ENCODE measurements at regions not wholly inside any gene's neighbourhood (a gene's known extent, or its start where the extent isn't known, plus 50 kb on each side); places are given as distances from the start of the nearest gene placed in this dataset.
"Not testable (repeated sequence)": the region's sequence is repeated elsewhere in the genome, so short reads cannot be mapped to it uniquely, and the experiment has no call there.

GRCh38 chr6:26957399-26958127, 289.9 kb upstream of the PRSS16 start:
- not testable (repeated sequence) for DNase-seq

- DNase-seq, result not testable (repeated sequence)
Observed at GRCh38 chr6:26961236-26961635, 286.3 kb upstream of the PRSS16 start.

- DNase-seq, result no peak
Observed at GRCh38 chr6:27002447-27002846, 245.1 kb upstream of the PRSS16 start.

GRCh38 chr6:27007020-27007419, 240.5 kb upstream of the PRSS16 start:
- no peak for DNase-seq

- not testable (repeated sequence) for DNase-seq
Observed at GRCh38 chr6:27008613-27009012, 238.9 kb upstream of the PRSS16 start.

GRCh38 chr6:27014053-27014452, 233.4 kb upstream of the PRSS16 start:
- not testable (repeated sequence) for DNase-seq

GRCh38 chr6:27016689-27017088, 230.8 kb upstream of the PRSS16 start:
- DNase-seq, result no peak

- DNase-seq, result not testable (repeated sequence)
Observed at GRCh38 chr6:27018401-27018800, 229.1 kb upstream of the PRSS16 start.

- DNase-seq, result peak; percentile 44
Observed at GRCh38 chr6:27019651-27020552, 227.6 kb upstream of the PRSS16 start.

GRCh38 chr6:27020553-27020880, 227.0 kb upstream of the PRSS16 start:
- no peak for DNase-seq

- no peak for DNase-seq
Observed at GRCh38 chr6:27023664-27024063, 223.8 kb upstream of the PRSS16 start.

GRCh38 chr6:27025351-27025750, 222.2 kb upstream of the PRSS16 start:
- no peak for DNase-seq

- no peak for DNase-seq
Observed at GRCh38 chr6:27026361-27026760, 221.1 kb upstream of the PRSS16 start.

- no peak for DNase-seq
Observed at GRCh38 chr6:27031302-27031701, 216.2 kb upstream of the PRSS16 start.

GRCh38 chr6:27038498-27038897, 209.0 kb upstream of the PRSS16 start:
- DNase-seq, result no peak

GRCh38 chr6:27040244-27041042, 207.1 kb upstream of the PRSS16 start:
- no peak for DNase-seq

- DNase-seq, result no peak
Observed at GRCh38 chr6:27043244-27043643, 204.3 kb upstream of the PRSS16 start.

- not testable (repeated sequence) for DNase-seq
Observed at GRCh38 chr6:27045131-27045530, 202.4 kb upstream of the PRSS16 start.

- DNase-seq, result not testable (repeated sequence)
Observed at GRCh38 chr6:27047725-27048124, 199.8 kb upstream of the PRSS16 start.

- no peak for DNase-seq
Observed at GRCh38 chr6:27049863-27050781, 197.4 kb upstream of the PRSS16 start.

GRCh38 chr6:27052082-27052730, 195.3 kb upstream of the PRSS16 start:
- DNase-seq, result not testable (repeated sequence)

GRCh38 chr6:27052731-27053082, 194.8 kb upstream of the PRSS16 start:
- DNase-seq, result no peak

All from CD4-positive, alpha-beta T cell treated with Interleukin-12 subunit alpha and Interleukin-12 subunit beta, for 1 hour (primary cell).